ENCODE measurements at regions not wholly inside any gene's neighbourhood (a gene's known extent, or its start where the extent isn't known, plus 50 kb on each side); places are given as distances from the start of the nearest gene placed in this dataset.

- H3K36me3 Mint-ChIP-seq = no peaks in the 10 kb centered on the region
- Histone ChIP-seq H3K4me3 (replicated peaks in 1 of 3; ENCODE audit: low read depth in 2 of 3, low read length in 3 of 3) (no peak overlapping the region), H3K9me3 (replicated peaks in 1 of 2; ENCODE audit: control insufficient read depth in 1 of 2, insufficient read depth in 1 of 2, low read length in 2 of 2) (peaks cover 0 to 3% of the 10 kb centered on the region in 2 donors), H3K4me1 (ENCODE audit: control insufficient read depth in 1 of 2, insufficient read depth in 2 of 2, low read length in 2 of 2) (no peaks in the 10 kb centered on the region), H3K36me3 (replicated peaks in 1 of 2; ENCODE audit: control insufficient read depth in 1 of 2, insufficient read depth in 2 of 2, low read length in 2 of 2) (no peaks in the 10 kb centered on the region), H2AFZ (ENCODE audit: insufficient read depth, low read depth, low read length, poor library complexity, severe bottlenecking) (no peak overlapping the region), H3K27me3 (ENCODE audit: control insufficient read depth in 2 of 2, insufficient read depth in 2 of 2, low read length in 2 of 2) (no peaks in the 10 kb centered on the region), H3K9ac (ENCODE audit: insufficient read depth, low read length, poor library complexity, severe bottlenecking) (no peak overlapping the region), H3K27ac (ENCODE audit: low read depth in 1 of 2, low read length in 2 of 2) (no peak overlapping the region), H3K4me2 (replicated peaks; ENCODE audit: extremely low read depth, low read length, poor library complexity, severe bottlenecking) (no peak overlapping the region), H4K20me1 (ENCODE audit: insufficient read depth, low read length) (no peaks in the 10 kb centered on the region), H3K79me2 (ENCODE audit: insufficient read depth, low read length) (no peaks in the 10 kb centered on the region)
- no peaks in the 10 kb centered on the region for H3K4me1 Mint-ChIP-seq
- H3K4me3 Mint-ChIP-seq = no peak overlapping the region
- intact Hi-C loops (cut with micrococcal nuclease) = no loop called here
- DNase-seq = no peak
- H3K9me3 Mint-ChIP-seq = peaks cover 2 to 18% (median 10%) of the 10 kb centered on the region in 7 donors
- peaks cover 0 to 4% (median under 1%) of the 10 kb centered on the region in 3 donors for H3K27me3 Mint-ChIP-seq (ENCODE audit: low read depth in 3 of 3)
- WGBS (ENCODE audit: insufficient coverage) = no CpG with 5 or more reads among the region's 1 CpG
- no peak overlapping the region for H3K27ac Mint-ChIP-seq
- TF ChIP-seq, protein P1, sequence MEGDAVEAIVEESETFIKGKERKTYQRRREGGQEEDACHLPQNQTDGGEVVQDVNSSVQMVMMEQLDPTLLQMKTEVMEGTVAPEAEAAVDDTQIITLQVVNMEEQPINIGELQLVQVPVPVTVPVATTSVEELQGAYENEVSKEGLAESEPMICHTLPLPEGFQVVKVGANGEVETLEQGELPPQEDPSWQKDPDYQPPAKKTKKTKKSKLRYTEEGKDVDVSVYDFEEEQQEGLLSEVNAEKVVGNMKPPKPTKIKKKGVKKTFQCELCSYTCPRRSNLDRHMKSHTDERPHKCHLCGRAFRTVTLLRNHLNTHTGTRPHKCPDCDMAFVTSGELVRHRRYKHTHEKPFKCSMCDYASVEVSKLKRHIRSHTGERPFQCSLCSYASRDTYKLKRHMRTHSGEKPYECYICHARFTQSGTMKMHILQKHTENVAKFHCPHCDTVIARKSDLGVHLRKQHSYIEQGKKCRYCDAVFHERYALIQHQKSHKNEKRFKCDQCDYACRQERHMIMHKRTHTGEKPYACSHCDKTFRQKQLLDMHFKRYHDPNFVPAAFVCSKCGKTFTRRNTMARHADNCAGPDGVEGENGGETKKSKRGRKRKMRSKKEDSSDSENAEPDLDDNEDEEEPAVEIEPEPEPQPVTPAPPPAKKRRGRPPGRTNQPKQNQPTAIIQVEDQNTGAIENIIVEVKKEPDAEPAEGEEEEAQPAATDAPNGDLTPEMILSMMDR (IDR thresholded peaks at IDR 0.05) = no peak
Observed at GRCh38 chr11:21687643-21688042, 505.2 kb upstream of the ANO5 start.

GRCh38 chr11:21704539-21704938 lies 488.3 kb upstream of the ANO5 start:
- H3K27ac Mint-ChIP-seq = no peak overlapping the region
- WGBS (ENCODE audit: insufficient coverage) = 75% methylated on average over 1 of the region's 2 CpGs
- peaks cover 0 to 5% of the 10 kb centered on the region in 2 donors for H3K4me1 ChIP-seq (ENCODE audit: control insufficient read depth in 1 of 2, insufficient read depth in 2 of 2, low read length in 2 of 2)
- no peak overlapping the region for H3K27ac ChIP-seq (ENCODE audit: low read depth in 1 of 2, low read length in 2 of 2)
- peaks cover 12% of the 10 kb centered on the region for H3K4me1 Mint-ChIP-seq
- DNase-seq = no peak
- H3K4me2 ChIP-seq (replicated peaks; ENCODE audit: extremely low read depth, low read length, poor library complexity, severe bottlenecking) = no peak overlapping the region
- H3K9ac ChIP-seq (ENCODE audit: insufficient read depth, low read length, poor library complexity, severe bottlenecking) = no peak overlapping the region
- peaks cover 0 to 1% (median 0%) of the 10 kb centered on the region in 7 donors for H3K9me3 Mint-ChIP-seq
- no peaks in the 10 kb centered on the region for H3K79me2 ChIP-seq (ENCODE audit: insufficient read depth, low read length)
- no peak overlapping the region for H3K4me3 Mint-ChIP-seq
- no peak overlapping the region for H3K4me3 ChIP-seq (replicated peaks in 1 of 3; ENCODE audit: low read depth in 2 of 3, low read length in 3 of 3)
- no peaks in the 10 kb centered on the region for H3K27me3 ChIP-seq (ENCODE audit: control insufficient read depth in 2 of 2, insufficient read depth in 2 of 2, low read length in 2 of 2)
- H4K20me1 ChIP-seq (ENCODE audit: insufficient read depth, low read length) = no peaks in the 10 kb centered on the region
- intact Hi-C loops (cut with micrococcal nuclease) = no loop called here
- peaks cover 0 to 2% (median 0%) of the 10 kb centered on the region in 3 donors for H3K27me3 Mint-ChIP-seq (ENCODE audit: low read depth in 3 of 3)
- no peaks in the 10 kb centered on the region for H3K36me3 ChIP-seq (replicated peaks in 1 of 2; ENCODE audit: control insufficient read depth in 1 of 2, insufficient read depth in 2 of 2, low read length in 2 of 2)
- TF ChIP-seq, protein P1 (IDR thresholded peaks at IDR 0.05) = no peak
- no peaks in the 10 kb centered on the region for H3K9me3 ChIP-seq (replicated peaks in 1 of 2; ENCODE audit: control insufficient read depth in 1 of 2, insufficient read depth in 1 of 2, low read length in 2 of 2)
- H2AFZ ChIP-seq (ENCODE audit: insufficient read depth, low read depth, low read length, poor library complexity, severe bottlenecking) = no peak overlapping the region
- H3K36me3 Mint-ChIP-seq = no peaks in the 10 kb centered on the region

Measured in CD14-positive monocyte (primary cell).